ENCODE measurements at regions not wholly inside any gene's neighbourhood (a gene's known extent, or its start where the extent isn't known, plus 50 kb on each side); places are given as distances from the start of the nearest gene placed in this dataset.

GRCh38 chr12:89901319-89901718, 192.7 kb upstream of the ATP2B1 start:
- H3K27ac ChIP-seq: no peak overlapping the region
- in situ Hi-C loops (cut with MboI; ENCODE audit: low pct_ligation_motif_present in 1 of 4, low pct_unique_long_range_greater_than_20kb in 1 of 4, low sequenced_read_pairs in 3 of 4) (no loop called here), intact Hi-C loops (cut with DNase I; ENCODE audit: low total_unique reads) (loop anchor here (5.0 kb wide), 1 partner anchor 316 kb away; no protein-coding TSS in a partner anchor)
- H3K9me3 ChIP-seq: no peaks in the 10 kb centered on the region
- no peak overlapping the region for H3K4me3 ChIP-seq
- 84 to 100% methylated on average over 1 to 2 of the region's 2 CpGs for WGBS, 2 donors (ENCODE audit: low coverage in 1 of 2)
- DNase-seq: no peak
- H3K4me1 ChIP-seq: no peaks in the 10 kb centered on the region
- TF ChIP-seq CTCF (IDR thresholded peaks at IDR 0.05) (no peak), POLR2A (IDR thresholded peaks at IDR 0.05) (no peak), POLR2AphosphoS5 (IDR thresholded peaks at IDR 0.05) (no peak), EP300 (IDR thresholded peaks at IDR 0.05; ENCODE audit: low read depth) (no peak)
- H3K36me3 ChIP-seq: no peaks in the 10 kb centered on the region
- H3K27me3 ChIP-seq: no peaks in the 10 kb centered on the region

- H3K27ac ChIP-seq: no peak overlapping the region
- no peaks in the 10 kb centered on the region for H3K9me3 ChIP-seq
- H3K4me3 ChIP-seq: no peak overlapping the region
- 93 to 100% methylated on average over 2 of the region's 2 CpGs for WGBS, 2 donors (ENCODE audit: low coverage in 1 of 2)
- in situ Hi-C loops (cut with MboI; ENCODE audit: low pct_ligation_motif_present in 1 of 4, low pct_unique_long_range_greater_than_20kb in 1 of 4, low sequenced_read_pairs in 3 of 4): no loop called here
- TF ChIP-seq POLR2A (IDR thresholded peaks at IDR 0.05): no peak
- no peak for TF ChIP-seq EP300 (IDR thresholded peaks at IDR 0.05; ENCODE audit: low read depth)
- TF ChIP-seq CTCF (IDR thresholded peaks at IDR 0.05): no peak
- TF ChIP-seq POLR2AphosphoS5 (IDR thresholded peaks at IDR 0.05): no peak
- H3K27me3 ChIP-seq: no peaks in the 10 kb centered on the region
- no peak for DNase-seq
- no peaks in the 10 kb centered on the region for H3K36me3 ChIP-seq
- no peaks in the 10 kb centered on the region for H3K4me1 ChIP-seq
- intact Hi-C loops (cut with DNase I; ENCODE audit: low total_unique reads): loop anchor here (5.0 kb wide), 1 partner anchor 318 kb away; no protein-coding TSS in a partner anchor
Measured at GRCh38 chr12:89899651-89900050, 191.0 kb upstream of the ATP2B1 start.

- TF ChIP-seq POLR2A (IDR thresholded peaks at IDR 0.05) (no peak), POLR2AphosphoS5 (IDR thresholded peaks at IDR 0.05) (no peak), EP300 (IDR thresholded peaks at IDR 0.05; ENCODE audit: low read depth) (no peak), CTCF (IDR thresholded peaks at IDR 0.05) (no peak)
- in situ Hi-C loops (cut with MboI; ENCODE audit: low pct_ligation_motif_present in 1 of 4, low pct_unique_long_range_greater_than_20kb in 1 of 4, low sequenced_read_pairs in 3 of 4): no loop called here
- Histone ChIP-seq H3K27me3 (no peaks in the 10 kb centered on the region), H3K9me3 (no peaks in the 10 kb centered on the region), H3K27ac (no peak overlapping the region), H3K4me1 (no peaks in the 10 kb centered on the region), H3K4me3 (no peak overlapping the region), H3K36me3 (no peaks in the 10 kb centered on the region)
- 94 to 95% methylated on average over 2 of the region's 2 CpGs for WGBS, 2 donors (ENCODE audit: low coverage in 1 of 2)
- DNase-seq: no peak
- intact Hi-C loops (cut with DNase I; ENCODE audit: low total_unique reads): no loop called here
Measured at GRCh38 chr12:89895591-89895990, 187.0 kb upstream of the ATP2B1 start.

GRCh38 chr12:89895101-89895500, 186.5 kb upstream of the ATP2B1 start:
- in situ Hi-C loops (cut with MboI; ENCODE audit: low pct_ligation_motif_present in 1 of 4, low pct_unique_long_range_greater_than_20kb in 1 of 4, low sequenced_read_pairs in 3 of 4) (no loop called here), intact Hi-C loops (cut with DNase I; ENCODE audit: low total_unique reads) (no loop called here)
- TF ChIP-seq CTCF (IDR thresholded peaks at IDR 0.05): no peak
- TF ChIP-seq POLR2A (IDR thresholded peaks at IDR 0.05): no peak
- no peak for TF ChIP-seq EP300 (IDR thresholded peaks at IDR 0.05; ENCODE audit: low read depth)
- no peak for TF ChIP-seq POLR2AphosphoS5 (IDR thresholded peaks at IDR 0.05)
- WGBS, 2 donors (ENCODE audit: low coverage in 1 of 2): 87 to 91% methylated on average over 5 of the region's 5 CpGs
- Histone ChIP-seq H3K27ac (no peak overlapping the region), H3K4me3 (no peak overlapping the region), H3K27me3 (no peaks in the 10 kb centered on the region), H3K4me1 (no peaks in the 10 kb centered on the region), H3K9me3 (no peaks in the 10 kb centered on the region), H3K36me3 (no peaks in the 10 kb centered on the region)
- DNase-seq: no peak

All from transverse colon (tissue), 4 donors.